NCI-H748 (cell line): ENCODE measurements at regions not wholly inside any gene's neighbourhood (a gene's known extent, or its start where the extent isn't known, plus 50 kb on each side); places are given as distances from the start of the nearest gene placed in this dataset.

Experiments
- DNase-seq: peaks from one replicate; lab custom pipeline; 2025; ENCODE audit not compliant: unreplicated experiment; lab: John Stamatoyannopoulos, UW

DNA sequence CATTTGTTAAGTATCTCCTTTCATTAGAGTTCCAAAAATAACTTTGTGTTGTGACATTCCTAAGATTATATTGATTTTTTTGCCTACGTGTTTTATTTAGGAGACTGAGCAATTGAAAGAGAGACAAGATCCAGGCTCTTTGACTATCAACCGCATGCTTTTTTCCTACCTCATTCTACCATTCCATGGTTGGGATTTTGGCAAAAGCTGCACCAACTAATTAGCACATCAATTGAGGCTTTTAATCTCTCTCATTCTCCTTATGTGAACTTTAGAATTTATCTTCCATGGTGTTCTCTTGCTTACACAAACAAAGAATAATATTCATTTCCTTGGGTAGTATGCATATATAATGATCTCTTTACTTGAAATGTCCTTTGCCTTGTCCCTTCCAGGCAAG lies 338.7 kb upstream of the SMC2 start:
- no peak for DNase-seq

DNA sequence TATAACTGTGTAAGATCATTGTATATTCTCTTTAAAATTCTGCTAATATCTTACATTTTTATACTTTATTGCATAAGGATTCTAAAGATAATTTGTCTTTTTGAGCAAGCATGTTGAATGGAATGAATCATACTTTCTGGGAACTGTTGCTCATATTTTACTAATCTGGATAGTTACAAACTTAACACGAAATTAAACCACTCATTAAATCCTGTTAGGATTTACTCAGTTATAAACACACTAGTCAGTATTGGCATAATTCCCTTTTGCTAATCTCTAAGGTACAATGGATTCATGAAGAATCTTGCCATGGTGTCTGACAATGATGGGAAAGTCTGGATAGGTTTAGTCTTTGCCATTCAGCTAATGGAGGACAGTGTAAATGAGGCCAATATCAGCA lies 338.1 kb upstream of the SMC2 start:
- no peak for DNase-seq

DNA sequence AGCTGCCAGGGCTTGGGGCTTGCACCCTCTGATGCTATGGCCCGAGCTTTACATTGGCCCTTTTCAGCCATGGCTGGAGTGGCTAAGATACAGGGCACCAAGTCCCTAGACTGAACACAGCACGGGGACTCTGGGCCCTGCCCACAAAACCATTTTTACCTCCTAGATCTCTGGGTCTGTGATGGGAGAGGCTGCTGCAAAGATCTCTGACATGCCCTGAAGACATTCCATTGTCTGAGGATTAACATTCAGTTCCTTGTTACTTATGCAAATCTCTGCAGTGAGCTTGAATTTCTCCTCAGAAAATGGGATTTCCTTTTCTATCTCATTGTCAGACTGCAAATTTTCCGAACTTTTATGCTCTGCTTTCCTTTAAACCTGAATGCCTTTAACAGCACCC lies 337.0 kb upstream of the SMC2 start:
- no peak for DNase-seq

DNA sequence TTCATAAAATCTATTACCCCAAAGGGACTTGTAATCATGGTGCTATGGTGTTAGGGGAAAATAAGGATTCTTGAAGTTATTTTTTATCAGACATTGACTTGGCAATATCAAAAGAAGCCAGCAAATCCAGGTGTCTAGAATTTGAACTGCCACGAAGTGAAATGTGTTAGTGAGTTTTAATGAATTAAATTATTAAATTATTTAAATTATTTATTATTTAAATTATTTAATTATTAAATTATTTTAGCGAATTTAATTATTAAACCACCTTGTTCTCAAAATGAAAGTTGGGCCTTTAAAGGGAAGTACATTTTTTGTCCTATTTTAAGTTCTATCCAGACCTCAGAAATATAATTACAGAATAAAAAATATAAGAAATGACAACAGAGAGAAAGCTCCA lies 332.6 kb upstream of the SMC2 start:
- no peak for DNase-seq

DNA sequence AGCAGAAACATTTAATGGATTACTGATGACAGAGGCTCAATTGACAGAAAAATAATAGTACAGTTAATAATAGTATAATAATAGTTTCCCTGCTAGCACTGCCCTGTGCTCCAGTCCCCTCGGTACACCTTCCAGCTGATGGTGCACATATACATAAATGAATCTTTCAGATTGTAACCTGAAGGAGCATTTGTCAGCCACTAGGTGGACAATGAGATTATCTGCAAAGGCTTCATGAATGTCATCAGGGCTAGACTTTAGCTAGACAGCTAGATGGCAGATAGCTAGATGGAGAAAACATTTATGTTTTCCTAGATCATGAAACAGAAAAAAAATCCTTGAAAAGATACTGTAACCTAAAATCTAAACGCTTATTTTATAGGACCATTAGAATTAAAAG lies 304.4 kb upstream of the SMC2 start:
- DNase-seq, result peak; percentile 44

DNA sequence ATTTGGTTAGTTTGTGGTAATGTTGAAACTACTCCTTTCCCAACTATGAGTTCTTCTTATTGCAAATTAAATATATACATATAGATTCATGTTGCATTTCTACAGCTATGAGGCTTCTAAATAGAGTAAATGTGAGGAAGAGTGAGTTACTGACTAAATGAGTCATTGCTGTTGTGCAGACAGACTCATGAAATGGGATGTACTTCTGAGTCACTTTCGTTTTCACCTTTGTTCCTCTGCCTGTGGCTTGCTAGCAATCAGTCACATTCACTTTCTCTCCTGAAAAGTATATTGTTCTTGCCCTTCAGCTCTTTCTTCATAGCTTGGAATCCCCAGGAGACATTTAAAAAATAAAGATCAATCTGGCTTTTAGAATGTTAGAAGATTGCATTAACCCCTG lies 295.5 kb upstream of the SMC2 start:
- peak; percentile 30 for DNase-seq

DNA sequence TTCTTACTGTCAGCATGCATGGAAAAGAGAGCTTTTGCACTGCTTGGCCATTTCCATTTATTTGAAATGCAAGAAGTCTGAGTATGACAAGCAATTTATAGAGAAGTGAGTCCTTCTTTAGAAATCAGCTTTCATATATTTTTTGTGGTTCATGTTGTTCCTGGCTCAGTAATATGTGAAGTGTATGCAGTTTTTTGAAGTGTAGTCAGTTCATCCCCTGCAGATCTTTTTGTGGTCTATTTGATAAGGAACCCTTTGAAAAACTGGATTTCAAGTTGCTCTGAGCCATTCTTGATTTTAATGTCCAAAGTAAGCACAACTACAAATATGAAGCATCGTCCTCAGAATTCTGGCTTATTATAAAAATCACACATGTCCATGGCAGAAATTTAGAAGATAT lies 294.1 kb upstream of the SMC2 start:
- DNase-seq, result no peak

DNA sequence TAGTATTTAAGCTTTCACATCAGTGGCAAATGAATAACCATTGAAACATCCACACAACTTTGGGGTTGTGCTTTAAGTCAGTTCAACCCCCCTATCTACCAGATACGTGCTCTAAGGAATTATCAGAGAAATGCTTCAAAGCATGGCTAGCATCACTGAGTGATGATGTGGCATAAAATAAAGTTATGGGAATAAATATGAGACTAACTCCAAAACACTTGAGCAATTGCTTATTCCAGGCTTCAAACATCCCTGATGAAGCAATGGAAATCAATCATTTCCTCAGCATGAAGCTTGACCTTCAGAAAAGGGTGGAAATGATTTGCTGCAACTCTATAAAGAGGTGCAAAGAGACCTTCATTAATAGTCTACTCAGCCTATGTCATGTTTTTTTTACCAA lies 292.0 kb upstream of the SMC2 start:
- DNase-seq, result no peak

DNA sequence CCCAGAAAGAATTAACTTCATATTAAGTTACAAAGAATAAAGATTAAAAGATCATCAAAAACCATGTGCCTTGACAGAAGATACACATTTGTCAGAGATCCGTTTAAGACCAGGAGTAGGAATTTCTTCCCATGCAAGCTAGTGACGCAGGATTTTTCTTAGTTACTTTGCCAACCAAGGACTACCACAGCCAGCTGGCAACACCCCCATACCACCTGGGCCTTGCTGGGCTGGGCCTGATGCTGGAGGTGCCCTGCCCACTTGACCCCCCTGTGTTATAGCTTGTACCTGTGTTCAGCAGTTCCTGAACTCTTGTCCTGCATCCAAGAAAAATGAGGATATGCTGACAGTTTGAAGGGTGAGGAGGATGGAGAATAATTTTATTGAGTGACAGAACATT lies 290.9 kb upstream of the SMC2 start:
- no peak for DNase-seq

DNA sequence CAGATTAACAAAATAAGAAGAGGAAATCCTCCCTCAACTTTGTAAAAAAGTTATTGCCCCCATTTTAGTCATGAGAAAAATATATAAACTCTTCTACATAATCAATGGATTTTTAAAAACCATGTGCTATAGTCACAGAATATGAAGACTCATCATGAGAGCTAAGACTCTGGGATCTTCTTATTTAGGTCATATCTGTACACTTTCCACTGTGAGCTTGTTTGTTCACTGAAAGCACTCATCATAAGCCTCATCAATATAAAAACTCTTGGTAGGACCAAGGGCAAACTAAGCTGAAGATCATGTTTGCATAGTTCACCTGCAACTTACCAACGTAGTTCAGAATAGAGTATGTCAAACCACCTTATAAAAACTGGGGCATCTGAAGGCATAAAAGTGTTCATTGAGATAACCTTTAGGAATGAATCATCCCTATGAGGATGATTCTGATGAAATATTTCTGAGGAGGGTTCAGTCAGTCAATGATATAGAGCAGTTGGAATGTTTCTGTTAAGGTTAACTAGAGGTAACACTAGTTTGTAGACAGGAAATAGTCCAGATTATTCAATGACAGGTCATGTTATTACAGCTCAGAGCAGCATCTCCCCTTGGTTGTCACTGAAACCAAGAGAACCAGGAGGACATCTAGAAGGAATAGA lies 289.9 kb upstream of the SMC2 start:
- DNase-seq, result no peak

DNA sequence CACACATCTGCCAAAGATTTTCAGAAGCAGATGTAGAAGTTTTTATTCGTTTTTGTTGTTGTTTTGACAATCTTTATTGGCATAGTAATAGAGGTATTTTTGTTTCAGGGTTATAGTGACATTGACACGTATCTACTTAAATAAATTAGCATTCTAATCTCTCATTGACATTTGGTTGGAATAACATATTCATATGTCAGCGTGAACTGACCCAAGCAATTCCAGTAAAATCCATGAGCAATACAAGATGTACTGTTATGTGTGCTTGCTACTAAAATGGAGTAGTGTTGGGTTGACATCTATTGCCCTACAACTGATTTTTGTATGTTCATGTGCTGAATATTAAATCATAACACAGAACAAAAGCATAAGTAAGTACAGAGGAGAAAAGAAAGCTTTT lies 284.4 kb upstream of the SMC2 start:
- no peak for DNase-seq

DNA sequence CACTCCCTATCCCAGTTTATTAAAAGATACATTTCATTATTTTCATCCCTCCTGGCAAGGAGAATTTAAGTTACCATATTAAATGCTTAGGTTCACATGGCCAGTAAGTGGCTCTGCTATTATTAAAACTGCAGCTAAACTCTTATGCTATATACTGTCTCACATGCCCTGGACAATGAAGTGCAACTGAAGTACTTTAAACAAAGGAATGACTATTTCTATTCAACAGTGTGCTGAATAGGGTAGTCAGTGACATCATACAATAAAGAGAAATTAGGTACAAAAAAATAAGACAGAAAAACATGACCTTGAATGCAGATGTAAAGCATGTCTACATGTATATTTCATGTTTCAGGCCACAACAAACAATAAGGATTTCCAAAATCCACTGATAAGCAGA lies 282.6 kb upstream of the SMC2 start:
- peak; percentile 26 for DNase-seq

DNA sequence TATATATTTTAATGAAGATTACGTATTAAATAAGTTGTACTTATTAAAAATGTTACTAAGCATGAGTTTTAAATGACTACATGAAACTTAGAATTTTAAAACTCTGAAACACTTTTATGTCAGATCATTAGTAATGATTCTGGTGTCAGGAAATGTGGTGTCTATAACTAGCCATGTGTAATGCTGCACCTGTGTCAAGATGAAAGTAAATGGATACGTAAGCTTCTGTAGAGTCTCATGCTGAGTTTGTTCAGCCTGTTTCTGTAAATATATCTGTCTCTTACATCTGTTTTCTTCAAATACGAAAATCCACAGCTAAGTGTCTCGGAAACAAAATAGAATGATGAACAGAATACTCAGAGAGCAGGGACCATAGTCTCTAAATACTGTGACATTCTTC lies 278.0 kb upstream of the SMC2 start:
- DNase-seq, result peak; percentile 51

DNA sequence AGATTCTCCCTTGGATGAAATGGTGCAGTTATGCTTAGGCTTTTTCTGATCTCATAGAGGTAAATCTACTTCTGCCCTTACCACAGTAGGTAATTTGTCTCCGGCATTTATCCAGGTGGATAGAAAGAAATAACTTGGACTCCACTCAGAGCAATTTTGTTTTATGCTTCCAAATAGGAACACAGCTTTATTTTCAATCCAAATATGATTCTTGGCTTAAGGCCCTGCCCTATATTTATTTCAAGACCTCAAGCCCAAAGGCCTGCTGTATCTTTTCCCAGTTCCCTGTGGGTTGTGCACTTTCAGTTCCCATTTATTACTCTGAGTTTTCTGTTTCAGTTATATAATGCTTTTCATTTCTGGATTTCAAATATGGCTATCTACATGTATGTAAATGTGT lies 274.2 kb upstream of the SMC2 start:
- DNase-seq, result no peak

DNA sequence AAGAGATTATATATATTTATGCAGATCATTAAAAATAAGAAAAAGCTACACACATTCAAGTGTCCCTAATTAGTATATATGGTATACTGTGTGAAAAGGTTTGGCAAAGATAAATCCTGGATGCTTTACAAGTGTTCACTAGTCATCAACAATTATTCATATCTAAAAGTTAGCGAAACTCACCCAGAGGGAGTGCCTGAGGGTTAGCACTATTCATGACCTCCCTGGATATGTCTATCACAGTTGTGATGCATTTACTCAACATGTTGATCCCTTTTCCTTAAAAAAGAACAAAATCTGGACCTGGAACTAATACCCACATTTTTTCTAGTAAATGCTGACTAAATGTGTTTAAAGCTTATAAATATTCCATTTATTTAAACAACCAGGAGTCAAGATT lies 273.0 kb upstream of the SMC2 start:
- no peak for DNase-seq

DNA sequence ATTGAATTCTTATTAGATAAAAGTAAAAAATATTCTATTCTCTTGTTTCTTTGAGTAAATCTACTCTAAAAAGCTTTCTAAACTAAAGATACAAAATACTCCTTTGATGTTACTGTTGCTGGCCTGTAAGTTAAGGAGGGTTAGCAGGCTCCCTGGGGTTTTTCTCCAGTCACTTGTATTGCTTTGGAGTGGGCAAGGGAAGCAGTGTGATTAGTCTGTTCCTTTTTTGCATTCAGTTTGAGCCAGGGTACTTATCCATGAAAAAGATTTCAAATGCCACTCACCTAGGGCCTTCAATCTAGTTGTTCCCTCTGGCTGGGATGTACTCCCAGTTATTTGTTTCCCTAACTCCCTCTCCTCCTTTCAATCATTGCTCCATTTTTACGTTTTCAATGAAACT lies 256.2 kb upstream of the SMC2 start:
- no peak for DNase-seq

DNA sequence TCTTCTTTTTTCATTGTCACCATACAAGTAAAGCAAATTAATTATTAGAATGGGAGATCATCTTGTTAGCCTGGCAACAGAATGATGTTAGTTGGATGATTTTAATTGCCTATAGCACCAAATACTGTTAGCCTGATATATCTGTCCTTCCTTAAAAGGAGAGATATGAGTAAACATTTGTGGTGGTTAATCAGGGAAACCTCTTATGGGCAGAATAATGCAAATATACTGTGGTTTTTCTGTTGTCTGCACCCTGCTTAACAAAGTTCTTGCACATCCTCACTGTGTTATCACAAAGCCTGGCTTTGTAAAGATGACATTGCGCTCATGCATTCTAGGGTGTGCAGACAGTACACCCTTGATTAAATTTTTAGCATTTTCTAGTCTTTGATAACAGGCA lies 254.9 kb upstream of the SMC2 start:
- no peak for DNase-seq

DNA sequence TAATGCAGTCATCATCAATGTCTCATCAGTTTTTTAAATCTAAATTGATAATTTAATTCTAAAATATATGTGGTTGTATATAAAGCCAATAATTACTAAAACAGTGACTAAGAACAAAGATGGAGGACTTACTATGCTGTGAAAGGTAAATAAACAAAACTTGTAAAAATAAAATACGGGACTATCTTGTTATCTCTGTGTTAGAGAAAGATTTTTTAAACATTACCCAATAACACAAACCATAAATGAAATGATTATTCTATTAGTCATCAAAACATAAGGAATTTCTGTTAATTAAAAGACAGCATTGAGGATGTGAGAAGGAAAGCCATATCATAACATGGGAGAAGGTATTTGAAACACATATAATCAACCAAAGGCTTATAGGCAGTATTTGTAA lies 226.2 kb upstream of the SMC2 start:
- DNase-seq, result no peak

DNA sequence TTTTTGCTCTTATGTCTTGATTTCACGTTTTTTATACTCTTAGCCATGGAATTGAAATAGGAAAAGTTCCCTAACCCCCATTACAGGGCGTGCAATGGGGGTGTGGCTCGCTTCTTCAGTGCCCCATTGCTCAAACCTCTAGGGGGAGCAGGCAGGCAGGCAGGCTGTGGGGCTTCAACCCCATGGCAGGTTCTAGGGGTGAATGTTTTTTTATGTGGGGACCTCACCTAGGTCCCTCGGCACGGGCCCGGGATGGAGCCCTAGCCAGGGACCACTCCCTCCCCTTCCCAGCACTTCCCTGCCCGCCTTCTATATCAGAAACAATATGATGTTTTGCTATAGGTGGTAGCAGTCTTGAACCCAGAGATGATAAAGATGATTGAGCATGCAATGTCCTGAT lies 221.3 kb upstream of the SMC2 start:
- DNase-seq, result no peak

DNA sequence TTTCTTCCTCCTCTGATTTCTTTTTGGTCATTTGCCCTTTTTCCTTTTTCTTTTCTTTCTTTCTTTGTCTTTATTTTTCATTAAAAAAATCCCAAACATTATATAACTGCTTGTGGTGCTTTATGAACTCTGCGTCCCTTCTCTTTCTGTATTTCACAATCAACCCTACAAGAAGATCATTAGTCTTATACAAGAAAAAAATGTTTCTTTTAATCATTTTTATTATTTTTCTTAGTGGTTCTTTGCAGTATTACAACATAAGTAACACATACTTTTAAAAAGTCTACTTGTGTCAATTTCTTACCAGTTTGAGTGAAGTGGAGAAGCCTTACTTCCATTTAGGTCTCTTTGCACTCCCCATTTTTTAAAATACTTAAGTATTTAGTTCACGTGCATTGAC lies 212.7 kb upstream of the SMC2 start:
- no peak for DNase-seq

DNA sequence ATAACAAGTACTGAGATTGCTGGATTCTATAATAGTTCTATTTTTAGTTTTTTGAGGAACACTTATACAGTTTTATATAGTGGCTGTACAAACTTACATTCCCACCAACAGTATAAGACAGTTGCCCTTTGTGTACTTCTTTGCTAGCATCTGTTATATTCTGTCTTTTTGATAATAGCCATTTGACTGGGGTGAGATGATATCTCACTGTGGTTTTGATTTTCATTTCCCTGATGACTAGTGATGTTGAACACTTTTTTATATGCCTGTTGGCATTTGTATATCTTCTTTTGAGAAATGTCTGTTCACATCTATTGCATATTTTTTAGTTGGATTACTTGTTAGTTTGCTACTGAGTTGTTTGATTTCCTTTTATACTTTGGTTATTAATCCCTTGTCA lies 204.1 kb upstream of the SMC2 start:
- no peak for DNase-seq

DNA sequence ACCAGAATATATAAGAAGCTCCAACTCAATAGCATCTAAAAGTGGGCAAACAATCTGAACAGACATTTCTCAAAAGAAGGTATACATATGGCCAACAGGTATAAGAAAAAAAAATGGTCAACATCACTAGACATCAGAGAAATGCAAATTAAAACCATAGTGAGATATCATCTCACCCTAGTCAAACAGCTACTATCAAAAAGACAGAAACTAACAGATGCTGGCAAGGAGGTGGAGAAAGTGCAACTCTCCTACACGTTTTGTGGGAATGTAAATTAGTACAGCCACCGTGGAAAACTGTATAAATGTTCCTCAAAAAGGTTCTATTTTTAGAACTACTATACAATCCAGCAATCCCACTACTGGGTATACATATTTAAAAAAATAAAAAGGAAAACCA lies 199.9 kb upstream of the SMC2 start:
- DNase-seq, result no peak

DNA sequence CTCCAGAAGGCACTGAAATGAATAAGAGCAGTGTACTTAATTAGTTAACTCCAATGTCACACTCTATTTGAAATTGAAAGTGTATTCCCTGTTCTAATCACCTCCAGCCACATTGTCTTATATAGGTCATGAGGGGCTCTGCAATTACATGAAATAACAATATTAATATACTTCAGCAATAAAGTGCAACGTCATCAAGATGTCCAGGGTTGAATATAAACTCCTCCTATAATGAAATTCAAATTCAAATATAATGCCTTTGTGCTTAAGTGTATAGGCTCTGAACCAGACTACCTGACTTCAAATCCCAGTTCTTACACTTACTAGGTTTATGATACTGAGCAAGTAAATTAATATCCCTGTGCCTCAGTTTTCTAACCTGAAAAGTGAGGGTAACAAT lies 195.6 kb upstream of the SMC2 start:
- DNase-seq, result no peak

DNA sequence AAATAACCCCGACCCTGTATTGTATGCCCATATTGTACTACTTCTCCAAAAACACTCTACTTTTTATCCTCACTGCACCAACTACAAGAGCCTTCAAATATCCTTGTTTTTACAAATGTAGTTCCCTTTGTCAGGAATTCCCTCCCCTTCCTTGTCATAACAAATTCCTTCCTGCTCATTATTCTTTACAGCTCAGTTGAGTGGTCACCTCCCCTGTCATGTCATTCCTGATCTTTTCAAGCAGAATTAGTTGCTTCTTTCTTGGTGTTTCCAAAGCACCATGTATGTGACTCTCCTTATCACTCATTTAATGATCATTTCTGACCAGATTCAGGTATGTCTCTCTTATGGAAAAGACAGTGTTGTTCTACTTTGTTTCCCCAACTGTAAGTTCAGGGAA lies 194.2 kb upstream of the SMC2 start:
- DNase-seq, result no peak
